IMR-90 (cell line): ENCODE measurements at regions not wholly inside any gene's neighbourhood (a gene's known extent, or its start where the extent isn't known, plus 50 kb on each side); places are given as distances from the start of the nearest gene placed in this dataset.

Experiments
- ATAC-seq: fragments of 200-7000 bp; cut with Tn5 transposase; 2 replicates; pipeline ENCODE4 v1.9.1; 2020; ENCODE audit warnings: low read depth, mild to moderate bottlenecking, moderate library complexity
- BruUV-seq: library from RNA; stranded (reverse); fragments of 400-500 nt; replicated peaks from 2 replicates; lab custom pipeline; 2021; lab: Mats Ljungman, UMichigan
- CTCF ChIA-PET: fragments of 300-600 bp; formaldehyde crosslinking; extraction: SDS; loops from one replicate; lab custom pipeline; 2021; ENCODE audit warnings: antibody characterized with exemption; lab: Yijun Ruan, JAX
- POLR2A ChIA-PET: fragments of 300-600 bp; sonication (Branson Sonifier 250); formaldehyde crosslinking; loops from one replicate; lab custom pipeline; 2022; ENCODE audit warnings: antibody characterized with exemption; ENCODE audit not compliant: unreplicated experiment; lab: Charles Lee
- DNase-seq: peaks from one replicate; pipeline ENCODE4 v3.0.0; 2013
- H2AFZ ChIP-seq: replicated peaks from 2 replicates; pipeline ENCODE3; 2013; ENCODE audit warnings: low read length, mild to moderate bottlenecking; ENCODE audit not compliant: poor library complexity
- H2AK5ac ChIP-seq: 2 replicates; pipeline ENCODE4 v1.6.1; 2013; ENCODE audit warnings: low read depth, low read length, inconsistent platforms
- H2AK9ac ChIP-seq: replicated peaks from 2 replicates; pipeline ENCODE3; 2013; ENCODE audit warnings: mild to moderate bottlenecking, low read depth, low read length, moderate library complexity; ENCODE audit not compliant: poor library complexity
- H2BK120ac ChIP-seq: 2 replicates; pipeline ENCODE4 v1.6.1; 2013; ENCODE audit warnings: low read depth, low read length, inconsistent platforms
- H2BK15ac ChIP-seq: 3 replicates; pipeline ENCODE4 v1.6.1; 2013; ENCODE audit warnings: low read depth, low read length, inconsistent platforms
- H2BK20ac ChIP-seq: 2 replicates; pipeline ENCODE4 v1.6.1; 2013; ENCODE audit warnings: low read depth, mild to moderate bottlenecking, inconsistent platforms, low read length, moderate library complexity
- H2BK5ac ChIP-seq: 2 replicates; pipeline ENCODE4 v1.6.1; 2013; ENCODE audit warnings: mild to moderate bottlenecking, low read depth, low read length, inconsistent platforms; ENCODE audit not compliant: poor library complexity, severe bottlenecking
- H3K14ac ChIP-seq: replicated peaks from 2 replicates; pipeline ENCODE4 v1.6.1; 2013; ENCODE audit warnings: low read depth, low read length, inconsistent platforms
- H3K18ac ChIP-seq: 2 replicates; pipeline ENCODE4 v1.6.1; 2013; ENCODE audit warnings: low read depth, low read length, control low read depth
- H3K23ac ChIP-seq: 2 replicates; pipeline ENCODE4 v1.6.1; 2013; ENCODE audit warnings: low read depth, low read length, inconsistent platforms
- H3K27ac ChIP-seq: 2 replicates; pipeline ENCODE4 v1.5.1; 2013; ENCODE audit warnings: mild to moderate bottlenecking, control low read depth, low read length; ENCODE audit not compliant: insufficient read depth
- H3K27me3 ChIP-seq: 2 replicates; pipeline ENCODE4 v1.6.1; 2013; ENCODE audit warnings: low read length; ENCODE audit not compliant: control insufficient read depth, insufficient read depth
- H3K36me3 ChIP-seq: 2 replicates; pipeline ENCODE4 v1.6.1; 2013; ENCODE audit warnings: low read length, mixed read lengths; ENCODE audit not compliant: control insufficient read depth, insufficient read depth
- H3K4ac ChIP-seq: 2 replicates; pipeline ENCODE4 v1.6.1; 2013; ENCODE audit warnings: low read depth, low read length, inconsistent platforms
- H3K4me1 ChIP-seq: 2 replicates; pipeline ENCODE4 v1.6.1; 2013; ENCODE audit warnings: low read length, mixed read lengths; ENCODE audit not compliant: control insufficient read depth, insufficient read depth
- H3K4me2 ChIP-seq: 2 replicates; pipeline ENCODE4 v1.6.1; 2013; ENCODE audit warnings: low read depth, mild to moderate bottlenecking, control low read depth, low read length, moderate library complexity
- H3K4me3 ChIP-seq: 2 replicates; pipeline ENCODE4 v1.5.1; 2013; ENCODE audit warnings: low read depth, mild to moderate bottlenecking, control low read depth, low read length, moderate library complexity; ENCODE audit not compliant: insufficient read depth
- H3K56ac ChIP-seq: 2 replicates; pipeline ENCODE4 v1.6.1; 2013; ENCODE audit warnings: low read length, inconsistent platforms; ENCODE audit not compliant: insufficient read depth; ENCODE audit errors: extremely low read depth
- H3K79me1 ChIP-seq, 2 experiments: 2 replicates each; pipeline ENCODE4 v1.6.1; 2013; ENCODE audit warnings: low read length in 2 of 2, inconsistent platforms in 1 of 2, low read depth in 1 of 2
- H3K9ac ChIP-seq: 2 replicates; pipeline ENCODE4 v1.6.1; 2013; ENCODE audit warnings: low read depth, low read length, control low read depth
- H3K9me1 ChIP-seq: 2 replicates; pipeline ENCODE4 v1.6.1; 2013; ENCODE audit warnings: low read length, inconsistent platforms; ENCODE audit not compliant: insufficient read depth
- H3K9me3 ChIP-seq: 2 replicates; pipeline ENCODE4 v1.6.1; 2013; ENCODE audit warnings: low read length; ENCODE audit not compliant: control insufficient read depth, insufficient read depth
- H4K20me1 ChIP-seq: 2 replicates; pipeline ENCODE4 v1.6.1; 2013; ENCODE audit warnings: low read length, inconsistent platforms; ENCODE audit not compliant: insufficient read depth
- H4K5ac ChIP-seq: 2 replicates; pipeline ENCODE4 v1.6.1; 2013; ENCODE audit warnings: mild to moderate bottlenecking, low read depth, low read length, control low read depth
- H4K8ac ChIP-seq, 2 experiments: 2 replicates each; pipeline ENCODE4 v1.6.1; 2013; ENCODE audit warnings: low read depth in 2 of 2, low read length in 2 of 2, control low read depth in 1 of 2, inconsistent platforms in 1 of 2
- H4K91ac ChIP-seq: 2 replicates; pipeline ENCODE4 v1.6.1; 2013; ENCODE audit warnings: low read depth, low read length, inconsistent platforms; ENCODE audit not compliant: insufficient read depth
- CHD1 ChIP-seq: IDR thresholded peaks from 2 replicates; pipeline ENCODE4 v1.6.1; 2012; ENCODE audit warnings: low read depth, low read length, improper control_type of control experiment
- CTCF ChIP-seq: conservative IDR thresholded peaks from 2 replicates; pipeline ENCODE4 v1.5.1; 2012; ENCODE audit warnings: mild to moderate bottlenecking, low read depth, low read length, improper control_type of control experiment
- MAZ ChIP-seq: IDR thresholded peaks from 2 replicates; pipeline ENCODE4 v1.6.1; 2012; ENCODE audit warnings: low read depth, mild to moderate bottlenecking, low read length, improper control_type of control experiment, moderate library complexity, borderline replicate concordance
- RCOR1 ChIP-seq: IDR thresholded peaks from 2 replicates; pipeline ENCODE4 v1.6.1; 2012; ENCODE audit warnings: mild to moderate bottlenecking, low read length, improper control_type of control experiment; ENCODE audit not compliant: insufficient replicate concordance
- WGBS, 2 experiments: methylation state at CpG; one replicate each; pipeline versions ENCODE4 v1.1.5 to v1.1.7; 2013; ENCODE audit warnings: missing lambda C conversion rate in 2 of 2; ENCODE audit not compliant: insufficient read length in 1 of 2; ENCODE audit errors: extremely low coverage in 2 of 2; 5-methylcytosine and 5-hydroxymethylcytosine counted together
- dilution Hi-C: fragments of 300-500 bp; cut with HindIII; formaldehyde crosslinking; loops from one replicate; pipeline ENCODE4 v1.14.3; 2018; ENCODE audit warnings: low sequenced_read_pairs; ENCODE audit not compliant: unreplicated experiment
- in situ Hi-C: fragments of 300-500 bp; cut with MboI; formaldehyde crosslinking; loops from 3 replicates; pipeline ENCODE4 v1.14.3; 2019; ENCODE audit warnings: low sequenced_read_pairs, inconsistent platforms, mixed read lengths
- intact Hi-C: fragments of 100-400 bp; cut with micrococcal nuclease; formaldehyde crosslinking; loops from 2 replicates; pipeline ENCODE4 v1.10.0; 2022

GRCh38 chr5:125863579-125863978 lies 559.6 kb upstream of the GRAMD2B start:
- Histone ChIP-seq H3K9ac (no peak overlapping the region), H3K9me3 (no peaks in the 10 kb centered on the region), H2AK5ac (no peak overlapping the region), H3K27ac (no peak overlapping the region), H3K14ac (no peak overlapping the region), H3K18ac (no peak overlapping the region), H3K23ac (no peak overlapping the region), H3K36me3 (no peaks in the 10 kb centered on the region), H3K4me3 (no peak overlapping the region), H2BK120ac (no peak overlapping the region), H3K9me1 (no peaks in the 10 kb centered on the region), H4K5ac (no peak overlapping the region), H3K56ac (no peak overlapping the region), H3K27me3 (no peaks in the 10 kb centered on the region), H4K8ac (no peak overlapping the region), H2BK5ac (no peak overlapping the region), H4K91ac (no peak overlapping the region), H3K4me2 (no peak overlapping the region), H3K4me1 (no peaks in the 10 kb centered on the region), H2AK9ac (no peak overlapping the region), H2BK20ac (no peak overlapping the region), H2BK15ac (no peak overlapping the region), H3K79me1 (no peaks in the 10 kb centered on the region), H2AFZ (no peak overlapping the region), H3K4ac (no peak overlapping the region), H4K20me1 (no peaks in the 10 kb centered on the region)
- no peak for TF ChIP-seq CTCF
- TF ChIP-seq CHD1 = no peak
- no peak for TF ChIP-seq RCOR1
- TF ChIP-seq MAZ = no peak
- no CpG with 5 or more reads among the region's 2 CpGs for WGBS, 2 experiments
- intact Hi-C loops = no loop called here
- dilution Hi-C loops = no loop called here
- CTCF ChIA-PET = no interaction called here
- no TSS peak for BruUV-seq
- in situ Hi-C loops = no loop called here
- DNase-seq = no peak
- no peak for ATAC-seq
- POLR2A ChIA-PET = no interaction called here
